LoVo (cell line): ENCODE measurements at regions not wholly inside any gene's neighbourhood (a gene's known extent, or its start where the extent isn't known, plus 50 kb on each side); places are given as distances from the start of the nearest gene placed in this dataset.

Experiments used
- DNase-seq: peaks from one replicate; pipeline ENCODE4 v3.0.0-alpha.2; 2016; ENCODE audit warnings: low spot score

DNA sequence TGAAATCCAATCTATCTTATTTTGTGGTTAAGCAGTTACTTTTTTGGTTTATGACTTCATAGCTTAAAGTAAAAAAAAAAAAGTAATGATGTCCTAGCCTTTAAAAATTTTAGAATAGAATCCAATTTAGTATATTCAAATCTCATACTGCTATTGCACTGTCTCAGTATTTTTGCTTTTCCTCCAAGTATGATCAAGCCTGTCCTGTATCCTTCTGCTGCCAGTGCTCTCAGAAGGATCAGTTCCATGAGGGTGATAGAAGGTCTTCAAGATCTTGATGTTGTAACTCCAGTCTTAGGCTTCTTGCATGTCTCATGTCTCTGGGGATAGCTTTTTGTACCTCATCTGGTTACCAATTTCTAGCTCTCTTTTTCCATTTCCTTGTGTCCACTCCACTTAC, 324.2 kb upstream of the FAR2 start:
- DNase-seq: no peak

DNA sequence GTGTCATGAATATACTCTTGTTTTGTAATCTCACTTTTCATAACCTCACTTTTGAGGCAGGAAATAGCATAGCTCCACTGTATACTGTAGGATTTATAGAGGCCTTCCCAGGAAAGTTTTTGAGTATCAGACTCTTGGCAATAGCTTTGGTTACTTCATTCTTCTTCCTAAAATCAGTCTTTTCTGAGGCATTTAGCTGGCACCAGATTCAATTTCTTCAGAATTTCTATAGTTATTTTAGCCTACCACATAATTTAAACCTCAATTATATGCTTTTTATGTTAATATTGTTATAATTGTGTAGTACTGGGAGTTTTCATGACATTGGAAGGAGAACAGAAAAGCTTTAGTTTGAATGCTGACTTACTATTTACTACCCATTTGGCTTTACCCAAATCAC, 322.3 kb upstream of the FAR2 start:
- no peak for DNase-seq

DNA sequence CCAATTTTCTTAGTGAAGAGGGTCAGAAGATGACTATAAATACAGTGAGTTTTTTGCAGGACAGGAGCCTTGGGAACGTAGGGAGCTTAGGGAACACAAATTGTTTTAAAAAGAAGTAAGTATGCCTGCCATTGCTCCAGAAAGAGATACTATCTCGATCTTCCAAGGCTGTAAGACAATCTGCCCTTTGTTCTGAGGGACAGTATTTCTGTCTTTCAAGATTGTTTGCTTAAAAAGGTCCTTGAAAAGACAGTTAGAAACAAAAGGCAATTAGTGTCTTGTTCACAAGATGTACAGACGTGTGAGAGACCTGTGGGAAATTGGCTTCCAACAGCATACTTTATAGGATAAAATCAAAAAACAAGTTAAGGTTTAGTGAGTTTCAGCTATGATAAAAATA, 321.2 kb upstream of the FAR2 start:
- DNase-seq: no peak

DNA sequence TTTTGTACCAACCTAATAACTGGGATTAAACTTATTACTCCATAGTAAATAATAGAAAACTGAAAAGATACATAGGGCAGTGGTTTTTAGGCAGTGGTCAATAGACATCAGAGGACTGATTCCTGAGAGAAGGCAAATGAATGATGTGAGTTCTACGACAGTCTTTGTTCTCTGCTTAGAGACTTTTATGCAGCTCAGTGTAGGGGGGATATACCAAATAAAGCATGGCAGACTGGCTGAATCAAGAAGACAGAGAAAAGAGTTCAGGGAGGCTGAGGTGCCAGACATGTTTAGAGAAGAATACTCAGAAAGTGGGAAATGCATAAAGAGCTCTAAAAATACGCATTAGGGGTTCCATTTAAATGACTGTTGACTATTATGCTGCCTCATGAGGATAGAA, 320.8 kb upstream of the FAR2 start:
- DNase-seq: no peak

DNA sequence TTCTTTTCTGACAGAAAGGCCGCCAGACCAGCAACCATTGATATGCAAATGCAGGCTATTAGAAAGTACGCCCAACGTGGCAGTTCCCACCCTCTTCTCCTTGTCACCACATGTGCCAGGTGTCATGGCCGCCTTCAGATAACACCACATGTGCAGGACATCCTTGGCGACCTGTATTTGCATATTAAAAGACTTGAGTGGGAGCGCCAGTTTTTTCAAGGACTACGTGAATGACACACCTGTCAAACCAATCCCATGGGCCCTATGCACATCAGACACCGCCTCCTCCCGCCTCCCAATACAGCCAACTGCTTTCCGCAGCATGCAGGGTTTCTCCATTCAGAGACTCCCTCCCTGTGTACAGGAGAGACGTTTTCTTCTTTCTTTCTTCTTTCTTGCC, 318.6 kb upstream of the FAR2 start:
- no peak for DNase-seq

DNA sequence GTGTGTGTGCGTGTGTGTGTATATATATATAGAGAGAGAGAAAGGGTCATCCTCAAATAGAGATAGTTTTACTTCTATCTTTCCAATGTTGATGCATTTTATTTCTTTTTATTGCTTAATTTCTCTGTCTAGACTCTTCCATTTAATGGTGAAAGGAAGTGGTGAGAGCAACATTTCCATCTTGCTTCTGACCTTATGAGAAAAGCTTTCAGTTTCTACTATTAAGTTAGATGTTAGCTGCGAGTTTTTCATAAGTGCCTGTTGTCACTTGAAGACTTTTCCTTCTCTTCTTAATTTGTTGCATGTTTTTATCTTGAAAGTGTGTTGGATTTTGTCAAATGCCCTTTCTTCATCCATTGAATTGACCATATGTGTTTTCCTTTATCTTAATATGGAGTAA, 304.4 kb upstream of the FAR2 start:
- no peak for DNase-seq

DNA sequence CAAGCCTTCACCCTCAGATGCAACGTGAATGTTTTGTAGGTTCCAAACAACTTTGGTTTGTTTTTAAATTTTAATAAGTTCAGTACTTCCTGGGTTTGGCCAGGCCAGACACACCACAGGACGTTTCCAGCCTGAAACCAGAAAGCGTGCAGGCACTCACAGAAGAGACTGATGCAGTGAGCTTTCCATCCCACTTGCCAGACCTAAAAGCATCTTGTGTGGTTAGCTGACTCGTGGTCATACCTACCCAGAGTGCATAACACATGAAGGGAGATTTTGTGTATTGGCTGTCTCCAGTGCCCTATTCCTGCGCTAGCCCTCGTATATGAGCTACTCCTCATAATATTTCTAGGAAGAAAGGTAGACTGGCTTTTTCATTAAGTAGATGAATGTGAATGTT, 297.3 kb upstream of the FAR2 start:
- no peak for DNase-seq

DNA sequence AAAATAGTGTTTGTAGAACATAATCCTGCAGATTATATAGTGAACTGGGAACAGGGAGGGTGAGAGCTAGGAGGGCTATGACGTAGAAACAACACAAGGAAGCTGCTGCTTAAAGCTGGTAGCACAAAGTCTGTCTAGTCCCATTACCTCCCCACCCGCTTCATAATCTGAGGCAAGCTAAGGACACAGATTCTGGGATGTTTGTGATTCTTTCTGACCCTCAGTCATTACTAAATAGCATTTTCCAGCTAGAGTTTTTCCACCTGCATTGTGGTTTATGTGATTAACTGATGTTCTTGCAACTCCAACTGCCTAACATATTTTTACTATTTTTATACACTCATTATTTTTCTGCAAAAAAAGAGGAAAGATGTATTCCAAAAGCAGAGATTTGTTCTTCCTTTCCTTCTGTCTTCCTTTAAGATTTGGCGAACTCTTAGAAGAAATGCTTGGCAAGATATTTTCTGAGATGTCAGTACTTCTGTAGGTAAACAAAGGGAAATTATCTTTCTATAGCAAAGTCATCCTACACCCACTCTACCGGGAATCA, 293.2 kb upstream of the FAR2 start:
- no peak for DNase-seq

DNA sequence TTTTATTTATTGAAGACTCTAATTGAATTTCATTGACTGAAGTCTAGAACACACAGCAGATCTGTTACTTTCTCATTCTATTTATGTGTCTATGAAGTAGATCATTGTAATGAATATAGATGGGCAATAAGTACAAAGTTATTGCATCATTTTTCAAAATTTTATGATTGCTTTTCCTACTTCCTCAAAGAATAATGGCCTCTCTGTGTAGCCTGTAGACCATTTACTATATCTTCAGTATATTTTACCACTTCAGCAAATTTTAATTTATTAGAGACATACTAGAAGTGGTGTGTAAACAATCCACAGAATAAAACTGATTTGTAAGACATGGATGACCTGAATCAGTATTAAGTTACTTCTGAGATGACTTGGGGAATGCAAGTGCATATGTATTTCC, 291.7 kb upstream of the FAR2 start:
- DNase-seq: no peak

DNA sequence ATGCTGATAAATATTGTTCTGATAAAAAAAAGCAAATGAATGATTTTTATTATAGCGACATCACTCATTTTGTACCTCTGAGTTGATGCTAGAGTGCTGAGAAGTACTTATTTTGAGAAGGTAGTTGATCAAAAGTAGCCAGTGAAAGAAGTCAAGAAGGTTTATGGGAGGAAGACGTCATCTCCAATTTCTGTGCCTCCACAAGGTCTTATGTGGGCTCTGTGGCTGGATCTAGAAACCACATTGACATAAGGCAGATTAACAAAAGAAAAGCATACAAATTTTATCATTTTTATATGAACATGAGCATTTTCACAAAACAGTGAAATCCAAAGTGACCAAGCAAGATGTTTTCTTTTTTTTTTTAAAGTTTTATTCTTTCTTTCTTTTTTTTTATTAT, 289.5 kb upstream of the FAR2 start:
- DNase-seq: no peak

DNA sequence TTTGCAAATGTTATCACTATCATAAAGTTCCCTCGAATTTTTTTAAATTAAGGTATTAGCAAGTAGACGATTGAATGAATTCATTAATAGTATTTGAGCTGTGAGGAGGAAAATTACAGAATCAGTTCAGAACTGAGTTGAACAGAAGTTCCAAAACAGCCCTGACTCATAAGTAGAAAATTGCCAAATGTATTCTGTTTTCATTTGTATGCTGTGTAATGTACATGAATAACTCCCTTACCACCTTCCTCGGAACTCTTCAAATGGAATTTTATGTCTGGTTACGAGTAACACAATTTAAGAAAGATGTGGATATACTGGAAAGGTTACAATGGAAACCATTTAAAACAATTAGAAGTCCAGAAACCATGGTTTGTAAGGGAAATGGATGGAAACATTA, 283.3 kb upstream of the FAR2 start:
- DNase-seq: no peak

DNA sequence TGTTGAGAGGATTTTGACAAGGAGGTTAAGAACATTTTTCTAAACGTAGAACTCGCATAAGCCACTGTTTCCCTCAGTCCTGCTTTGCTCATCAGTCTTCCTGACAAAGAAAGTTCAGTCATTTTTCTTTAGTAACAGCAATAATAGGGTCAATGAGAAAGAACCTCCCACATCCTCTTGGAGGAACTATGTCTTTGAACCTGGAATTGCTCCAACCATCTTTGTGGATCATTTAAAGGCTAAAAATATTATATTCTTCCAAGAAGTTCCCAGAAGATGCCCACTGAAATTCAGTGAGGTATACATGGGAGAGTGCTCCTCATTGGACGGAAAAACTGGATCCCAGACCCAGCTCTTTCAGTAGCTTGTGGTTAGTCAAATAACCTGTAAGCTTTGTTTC, 282.8 kb upstream of the FAR2 start:
- no peak for DNase-seq

DNA sequence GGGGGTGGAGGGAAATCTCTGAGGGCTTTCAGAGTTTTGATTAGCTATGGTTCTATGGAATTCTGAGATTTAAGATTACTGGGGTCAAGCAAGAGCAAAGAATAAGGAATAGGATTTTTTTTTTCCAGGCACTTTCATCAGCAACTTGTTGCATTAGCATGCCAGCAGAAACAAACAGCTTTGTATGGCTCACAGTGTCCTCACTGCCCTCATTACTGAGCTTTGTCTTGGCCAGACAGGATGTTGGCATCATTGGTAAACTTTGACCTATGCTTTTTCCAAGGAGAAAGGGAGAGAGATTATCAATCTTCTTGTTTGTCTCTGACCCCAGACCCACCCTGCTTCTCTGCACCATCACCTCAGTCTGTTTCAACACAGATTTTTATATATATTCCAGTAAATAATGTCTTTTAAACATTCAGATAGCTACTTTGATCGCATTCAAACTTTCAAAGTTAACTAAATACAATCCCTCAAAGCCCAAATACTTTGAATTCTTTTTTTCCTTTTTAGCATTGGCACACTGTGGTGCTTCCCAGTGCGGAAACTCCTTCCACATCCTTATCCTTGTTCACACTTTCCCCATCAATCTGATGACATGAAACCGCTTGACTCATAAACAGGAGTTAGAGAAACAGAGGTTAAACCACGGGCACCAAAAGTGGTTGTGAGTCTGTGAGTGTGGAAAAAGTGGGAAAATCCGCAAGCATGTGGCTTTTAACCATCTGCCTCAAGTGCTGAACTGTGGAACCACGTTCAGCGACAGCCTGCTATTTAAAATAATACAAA, 282.2 kb upstream of the FAR2 start:
- no peak for DNase-seq

DNA sequence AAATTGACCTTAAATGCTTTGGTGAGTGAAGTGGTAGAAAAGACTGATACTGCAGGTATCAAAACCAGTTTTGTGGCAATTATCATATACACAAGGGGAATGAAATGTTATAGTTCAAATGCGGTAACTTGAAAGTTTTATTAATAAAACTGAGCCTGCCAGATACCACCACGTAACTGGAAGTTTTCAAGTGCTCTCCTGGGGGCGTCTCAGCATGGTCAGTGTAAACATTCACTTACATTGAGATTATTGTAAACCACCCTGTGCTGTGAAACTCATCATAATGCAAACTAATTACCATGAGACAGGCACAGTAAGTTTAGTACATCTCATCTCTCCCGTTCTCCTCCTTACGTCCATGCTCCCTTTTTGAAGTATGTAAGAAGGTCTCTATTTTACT, 280.7 kb upstream of the FAR2 start:
- no peak for DNase-seq

DNA sequence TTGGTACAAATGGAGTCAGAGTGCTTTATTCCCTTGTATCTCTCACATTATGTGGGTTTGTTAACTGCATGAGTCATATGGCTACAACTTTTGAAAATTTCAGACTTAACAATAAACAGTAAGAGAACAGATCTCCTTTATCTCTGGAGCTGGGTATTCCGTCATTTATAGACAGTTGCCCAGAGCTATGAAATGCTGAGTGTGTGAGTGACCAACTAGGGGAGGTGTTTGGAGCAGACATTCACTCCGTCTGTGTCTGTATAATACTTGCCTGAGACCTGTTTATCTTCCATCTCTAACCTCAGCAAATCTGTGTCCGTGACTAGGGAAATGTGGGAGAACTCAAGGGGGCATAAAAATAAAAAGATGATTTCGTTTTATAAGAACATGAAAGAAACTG, 279.9 kb upstream of the FAR2 start:
- DNase-seq: no peak

DNA sequence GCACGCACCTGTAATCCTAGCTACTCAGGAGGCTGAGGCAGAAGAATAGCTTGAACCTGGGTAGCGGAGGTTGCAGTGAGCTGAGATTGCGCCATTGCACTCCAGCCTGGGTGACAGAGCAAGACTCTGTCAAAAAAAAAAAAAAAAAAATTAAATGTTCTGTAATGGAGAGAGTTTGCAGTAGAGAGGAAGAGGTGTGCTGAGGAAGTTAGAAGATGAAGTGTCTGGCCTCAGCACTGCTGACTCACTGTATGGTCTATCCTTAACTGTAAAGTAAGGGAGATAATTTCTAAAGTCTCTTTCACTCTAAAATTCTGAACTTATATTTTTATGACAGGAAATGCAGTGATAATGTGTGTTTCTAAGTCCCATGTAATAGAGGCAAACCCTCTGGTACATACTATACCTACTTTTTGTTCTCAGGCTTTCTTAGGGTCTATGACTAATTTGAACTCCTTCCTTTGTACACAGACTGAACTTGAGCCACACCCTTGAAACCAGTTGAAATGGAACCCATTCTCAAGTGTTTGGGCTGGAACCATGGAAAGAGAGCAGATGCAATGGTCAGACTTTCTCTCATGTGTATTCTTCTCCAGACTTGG, 278.1 kb upstream of the FAR2 start:
- DNase-seq: no peak

DNA sequence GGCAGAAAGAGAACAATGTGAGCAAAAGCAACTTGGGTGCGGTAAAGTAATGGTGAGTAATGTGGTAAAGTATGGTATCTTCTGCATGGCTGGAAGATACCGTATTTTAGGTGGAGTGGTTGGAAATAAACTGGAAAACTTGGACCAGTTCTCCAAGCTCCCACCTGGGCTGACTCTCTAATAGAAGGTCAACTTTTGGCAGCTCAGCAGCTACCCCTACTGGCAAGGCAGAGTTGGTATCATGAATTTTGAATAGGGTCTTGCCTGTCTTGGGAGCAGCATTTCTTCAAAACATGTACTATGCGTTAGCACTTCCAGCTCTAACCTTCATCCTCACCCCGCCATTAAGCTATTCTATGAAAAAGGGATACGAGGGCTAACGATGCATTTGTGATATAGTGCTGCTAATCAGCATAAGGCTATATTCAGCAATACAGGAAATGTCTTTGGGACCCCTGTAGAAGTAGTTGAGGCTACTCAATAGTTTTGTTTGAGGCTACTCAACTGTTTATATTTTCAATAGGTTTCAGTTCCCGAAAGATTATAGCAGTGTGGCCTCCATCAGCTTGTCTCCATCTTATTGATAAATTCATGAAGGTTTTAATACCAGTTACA, 276.3 kb upstream of the FAR2 start:
- DNase-seq: peak; percentile 65

DNA sequence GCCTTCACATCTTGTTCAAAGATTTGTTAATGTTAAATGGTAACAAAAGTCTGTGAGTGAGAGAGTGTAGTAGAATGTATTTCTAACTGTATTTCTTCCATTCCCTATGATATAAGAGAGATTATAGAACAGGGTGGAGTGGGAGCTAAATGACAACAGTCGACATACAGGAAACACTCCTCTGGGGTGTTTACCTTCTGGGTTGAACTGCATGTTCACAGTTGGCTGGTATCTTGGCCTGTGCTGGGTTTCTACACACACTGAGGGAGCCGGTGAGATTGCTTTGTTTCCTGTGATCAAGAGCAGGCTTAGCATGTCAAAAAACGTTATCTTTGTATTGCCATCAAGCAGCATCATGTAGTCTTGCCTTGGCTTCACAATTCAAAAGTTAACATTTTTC, 274.3 kb upstream of the FAR2 start:
- DNase-seq: no peak

DNA sequence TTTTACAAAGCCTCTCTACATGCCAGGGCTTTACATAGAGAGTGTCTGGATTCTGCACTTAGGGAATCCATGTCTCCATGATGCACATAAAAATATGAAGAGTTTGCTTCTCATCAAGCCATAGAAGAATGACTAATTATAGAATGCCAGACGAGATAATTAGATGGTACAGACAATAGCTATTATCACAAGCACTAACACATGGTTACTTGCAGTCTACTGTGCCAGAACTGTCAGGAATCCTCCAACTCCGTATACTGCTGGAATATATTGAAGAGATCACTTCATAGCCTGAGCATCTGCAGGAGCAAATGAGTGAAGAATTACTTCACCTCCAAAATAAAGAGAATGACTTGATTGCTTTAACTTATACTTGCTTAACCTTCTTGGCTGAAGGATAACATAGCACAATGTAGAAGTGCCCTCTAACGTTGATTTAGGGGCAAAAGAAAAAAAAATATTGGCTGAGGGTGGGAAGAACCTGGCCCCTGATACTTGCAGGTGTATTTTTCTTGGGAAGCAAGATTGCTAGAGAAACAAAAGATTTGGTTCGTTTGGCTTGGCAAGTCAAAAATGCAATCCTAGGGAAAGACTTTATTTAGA, 272.8 kb upstream of the FAR2 start:
- no peak for DNase-seq

DNA sequence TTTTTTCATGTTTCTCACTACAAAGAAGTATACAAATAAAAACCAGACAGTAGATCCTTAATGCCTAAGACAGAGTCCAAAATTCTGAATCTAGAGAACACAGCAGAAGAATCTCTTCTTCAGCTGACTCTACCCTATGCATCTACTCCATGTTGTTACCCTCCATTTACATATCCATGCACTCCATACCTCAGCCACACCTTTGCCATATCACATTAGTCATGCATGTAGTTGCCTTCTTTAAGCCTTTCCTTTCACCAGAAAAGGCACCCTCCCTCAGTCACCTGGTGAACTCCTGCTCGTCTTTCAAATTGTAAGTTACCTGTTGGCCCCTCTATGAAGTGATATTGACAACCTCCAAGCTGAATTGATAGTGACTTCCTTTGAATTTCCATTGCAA, 271.2 kb upstream of the FAR2 start:
- DNase-seq: no peak

DNA sequence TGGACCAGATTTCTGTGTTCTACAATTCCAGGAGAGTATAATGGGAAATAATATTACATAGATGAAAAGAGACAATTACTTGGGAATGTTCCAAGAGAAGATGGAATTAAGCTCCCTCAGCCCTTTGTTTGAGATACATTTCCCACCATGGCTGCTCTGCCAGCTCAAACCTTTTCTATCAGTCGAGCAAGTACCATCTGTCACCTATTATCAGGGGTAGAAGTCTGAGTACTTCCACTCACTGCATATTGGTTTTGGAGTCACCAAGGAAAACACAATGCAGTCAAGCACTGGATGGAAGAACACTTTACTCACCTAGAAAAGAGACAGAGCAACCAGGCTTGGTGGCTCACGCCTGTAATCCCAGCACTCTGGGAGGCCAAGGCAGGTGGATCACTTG, 270.4 kb upstream of the FAR2 start:
- DNase-seq: no peak

DNA sequence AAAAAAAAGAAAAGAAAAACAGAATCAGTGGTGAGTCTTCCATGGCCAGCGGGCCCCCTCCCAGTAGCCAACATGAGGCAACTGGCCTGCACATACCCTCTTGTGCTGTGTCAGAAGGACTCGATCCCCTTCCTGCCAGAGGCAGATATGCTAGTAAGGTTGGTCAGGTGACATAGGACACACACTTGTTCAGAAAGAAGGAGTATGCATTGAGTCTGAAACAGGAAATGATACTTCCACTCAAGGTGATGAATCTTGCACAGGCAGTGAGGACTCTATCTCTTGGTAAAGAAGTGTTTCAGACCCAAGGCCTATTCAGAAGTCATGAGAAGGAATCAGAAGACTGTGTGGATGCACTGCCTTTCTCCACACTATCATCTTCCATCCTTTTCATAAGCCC, 269.7 kb upstream of the FAR2 start:
- DNase-seq: no peak

DNA sequence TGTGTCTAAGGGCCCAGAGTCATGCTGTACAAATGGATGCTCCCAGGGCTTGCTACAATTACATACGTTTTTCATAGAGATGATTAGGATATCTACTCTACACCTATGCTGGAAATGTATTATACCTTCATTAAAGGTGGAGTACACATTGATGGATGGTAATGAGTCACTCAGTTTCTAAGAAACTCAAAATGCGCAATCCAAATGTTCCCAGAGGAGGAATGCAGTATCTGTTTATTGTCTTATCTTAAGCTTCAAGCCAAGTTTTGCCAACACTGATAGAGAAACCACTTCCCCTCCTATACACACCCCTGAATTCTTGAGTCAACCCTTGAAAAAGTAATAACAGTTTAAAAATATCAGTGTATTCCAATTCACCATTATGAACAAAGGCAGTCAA, 266.6 kb upstream of the FAR2 start:
- no peak for DNase-seq
